HFF-Myc (cell line): ENCODE measurements at regions not wholly inside any gene's neighbourhood (a gene's known extent, or its start where the extent isn't known, plus 50 kb on each side); places are given as distances from the start of the nearest gene placed in this dataset.

Experiments used
- DNase-seq: peaks from one replicate; pipeline ENCODE4 v3.0.0-alpha.2; 2011; ENCODE audit warnings: low read depth; ENCODE audit errors: extremely low read depth
- H3K4me3 ChIP-seq: replicated peaks from 2 replicates; pipeline ENCODE4 v1.5.1; 2011; ENCODE audit warnings: low read depth, mild to moderate bottlenecking, control low read depth, low read length
- TF ChIP-seq, protein P1 (sequence below): IDR thresholded peaks from 2 replicates; pipeline ENCODE4 v1.5.1; 2012; ENCODE audit warnings: mild to moderate bottlenecking, low read depth, low read length, control low read depth; ENCODE audit errors: missing control alignments

DNA sequence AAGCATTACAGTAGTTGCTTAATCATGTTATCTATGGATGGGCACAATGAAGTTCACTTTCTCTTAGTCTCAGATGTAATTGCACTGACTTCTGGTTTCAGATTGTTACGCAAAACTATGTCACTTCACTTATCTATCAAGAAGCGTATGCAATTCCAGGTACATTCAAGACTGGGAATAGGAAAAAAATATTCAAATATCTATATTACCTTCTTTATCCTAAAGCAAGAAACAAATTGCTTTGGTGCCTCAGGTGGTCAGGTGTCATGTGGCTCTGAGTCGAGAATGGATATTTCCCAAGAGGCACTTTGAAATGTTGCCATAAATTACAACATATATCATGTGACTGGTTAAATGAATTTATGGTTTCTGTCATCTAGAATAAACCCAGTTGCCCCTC lies 318.6 kb downstream of the SS18 start:
- DNase-seq, result no peak
- TF ChIP-seq, protein P1, sequence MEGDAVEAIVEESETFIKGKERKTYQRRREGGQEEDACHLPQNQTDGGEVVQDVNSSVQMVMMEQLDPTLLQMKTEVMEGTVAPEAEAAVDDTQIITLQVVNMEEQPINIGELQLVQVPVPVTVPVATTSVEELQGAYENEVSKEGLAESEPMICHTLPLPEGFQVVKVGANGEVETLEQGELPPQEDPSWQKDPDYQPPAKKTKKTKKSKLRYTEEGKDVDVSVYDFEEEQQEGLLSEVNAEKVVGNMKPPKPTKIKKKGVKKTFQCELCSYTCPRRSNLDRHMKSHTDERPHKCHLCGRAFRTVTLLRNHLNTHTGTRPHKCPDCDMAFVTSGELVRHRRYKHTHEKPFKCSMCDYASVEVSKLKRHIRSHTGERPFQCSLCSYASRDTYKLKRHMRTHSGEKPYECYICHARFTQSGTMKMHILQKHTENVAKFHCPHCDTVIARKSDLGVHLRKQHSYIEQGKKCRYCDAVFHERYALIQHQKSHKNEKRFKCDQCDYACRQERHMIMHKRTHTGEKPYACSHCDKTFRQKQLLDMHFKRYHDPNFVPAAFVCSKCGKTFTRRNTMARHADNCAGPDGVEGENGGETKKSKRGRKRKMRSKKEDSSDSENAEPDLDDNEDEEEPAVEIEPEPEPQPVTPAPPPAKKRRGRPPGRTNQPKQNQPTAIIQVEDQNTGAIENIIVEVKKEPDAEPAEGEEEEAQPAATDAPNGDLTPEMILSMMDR, result no peak
- H3K4me3 ChIP-seq, result no peak overlapping the region

DNA sequence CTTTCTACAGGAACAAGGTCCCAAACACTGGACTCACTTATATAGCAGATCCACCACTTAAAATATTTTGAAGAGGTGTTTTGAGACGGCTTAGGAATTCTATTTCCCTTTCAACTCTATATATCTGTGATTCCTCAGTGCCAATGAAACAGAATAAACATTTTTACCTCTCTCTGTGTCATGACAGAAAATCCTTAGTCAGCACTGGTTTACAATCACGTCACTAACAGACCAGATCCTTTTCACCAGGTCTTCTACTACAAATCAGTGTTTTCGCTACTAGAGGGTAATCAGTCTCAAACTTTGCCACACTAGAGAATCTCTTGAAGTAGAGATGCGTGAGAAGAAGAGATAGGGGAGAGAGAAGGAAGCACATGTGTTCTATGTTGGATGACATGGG lies 325.6 kb downstream of the SS18 start:
- DNase-seq, result no peak
- H3K4me3 ChIP-seq, result no peak overlapping the region
- TF ChIP-seq, protein P1, result no peak

DNA sequence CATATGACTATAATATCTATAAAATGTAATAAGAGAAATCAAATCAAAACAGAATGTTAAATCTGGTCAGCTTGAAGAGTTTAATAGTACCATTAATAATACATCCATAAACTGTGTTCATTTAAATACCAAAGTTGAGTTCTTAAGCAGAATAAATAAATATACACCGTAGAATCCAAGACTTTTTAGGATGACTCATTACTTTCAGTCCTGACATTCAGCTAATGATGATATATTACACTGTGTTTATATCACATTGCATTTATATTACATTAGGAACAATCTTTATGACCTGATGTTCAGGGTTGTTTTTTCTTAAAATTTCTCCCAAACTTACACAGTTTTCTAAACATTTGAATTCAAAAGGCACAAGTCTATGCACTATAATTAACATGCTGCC lies 331.3 kb downstream of the SS18 start:
- peak; percentile 49 for DNase-seq
- no peak overlapping the region for H3K4me3 ChIP-seq
- TF ChIP-seq, protein P1, result no peak

DNA sequence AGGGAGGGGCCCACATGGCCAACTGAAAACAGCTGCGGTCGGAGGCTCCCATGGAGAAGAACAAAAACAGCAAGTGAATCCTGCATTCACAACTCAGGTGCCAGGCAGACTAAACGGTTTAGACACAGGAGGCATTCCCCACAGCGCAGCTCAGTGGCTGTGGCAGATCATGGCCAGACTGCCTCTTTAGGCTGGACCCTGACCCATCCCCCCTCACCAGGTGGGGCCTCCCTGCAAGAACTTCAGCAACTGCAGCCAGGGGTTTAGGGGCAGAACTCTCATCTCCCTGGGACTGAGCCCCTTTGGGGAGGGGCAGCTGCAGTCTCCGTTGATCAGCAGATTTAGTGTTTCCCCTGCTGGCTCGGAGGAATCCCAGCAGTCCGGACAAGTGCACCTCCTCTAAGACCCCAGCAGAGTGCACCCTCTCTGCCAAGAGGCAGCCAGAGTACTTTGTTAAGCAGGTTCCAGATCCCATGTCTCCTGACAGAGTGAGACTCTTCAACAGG lies 346.7 kb downstream of the SS18 start:
- H3K4me3 ChIP-seq, result no peak overlapping the region
- no peak for DNase-seq
- TF ChIP-seq, protein P1, result peak; percentile 9

DNA sequence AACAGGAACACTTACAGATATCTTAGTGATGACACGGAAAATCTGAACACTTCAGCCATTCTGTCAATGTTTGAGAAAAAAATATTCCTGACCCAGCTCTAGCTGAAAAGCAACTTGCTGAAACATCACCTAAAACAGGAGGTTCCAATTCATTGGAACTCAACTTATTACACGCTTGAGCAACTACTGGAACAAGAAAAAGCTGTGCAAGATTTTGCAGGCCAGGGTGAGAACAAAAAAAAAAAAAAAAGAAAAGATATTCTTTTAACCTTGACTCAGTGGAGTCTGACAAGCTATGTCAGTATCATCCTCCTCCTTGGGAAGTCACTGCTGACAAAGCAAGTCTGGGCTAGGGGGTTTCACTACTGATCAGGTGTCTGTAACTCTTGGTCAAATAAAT lies 351.0 kb downstream of the SS18 start:
- TF ChIP-seq, protein P1, result no peak
- no peak overlapping the region for H3K4me3 ChIP-seq
- no peak for DNase-seq

DNA sequence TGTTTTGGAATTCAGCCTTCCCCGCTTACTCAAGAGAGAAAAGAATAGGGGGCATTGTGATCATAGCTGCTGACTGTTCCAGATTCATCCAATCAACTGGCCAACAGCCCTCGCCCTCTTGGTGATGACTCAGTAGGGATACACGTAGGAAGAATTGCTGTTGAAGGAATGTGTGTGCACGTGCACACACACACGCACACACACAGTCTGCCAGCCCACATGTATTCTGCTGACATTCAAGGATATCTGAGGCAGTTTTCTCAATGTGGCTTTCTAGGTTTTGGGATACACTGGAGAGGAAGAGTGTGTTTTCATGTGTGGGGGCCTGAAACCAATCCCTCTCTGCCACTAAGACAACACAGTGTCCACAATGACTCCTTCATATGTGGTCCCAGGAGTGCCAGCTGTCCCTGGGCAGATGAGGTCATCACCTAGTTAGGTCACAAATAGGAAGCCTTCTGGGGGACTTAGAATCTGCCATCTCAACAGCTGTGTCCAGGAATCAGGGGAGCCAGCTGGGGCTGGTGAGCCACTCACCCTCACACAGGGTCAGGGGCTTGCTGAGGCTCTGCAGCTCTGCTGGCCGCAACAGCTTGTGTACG lies 352.6 kb downstream of the SS18 start:
- TF ChIP-seq, protein P1, result no peak
- DNase-seq, result peak; percentile 71
- no peak overlapping the region for H3K4me3 ChIP-seq

DNA sequence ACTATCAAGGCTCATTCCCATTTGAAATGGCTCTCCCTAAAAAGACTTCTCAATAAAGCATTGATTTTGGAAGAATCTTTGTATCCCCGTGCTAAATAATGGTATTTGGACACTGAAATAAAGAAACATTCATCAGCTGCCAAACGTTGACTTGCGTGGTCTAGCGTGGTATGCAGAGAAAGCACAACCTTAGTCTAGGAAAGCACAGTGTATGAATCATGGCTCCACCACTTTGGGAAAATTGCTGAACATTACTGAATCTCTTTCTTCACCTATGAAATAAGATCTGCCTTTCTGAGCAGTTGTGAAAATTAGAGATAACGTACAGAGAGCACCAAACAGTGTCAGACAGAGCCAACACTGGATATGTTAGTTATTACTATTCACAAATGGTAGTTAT lies 353.9 kb downstream of the SS18 start:
- TF ChIP-seq, protein P1, result no peak
- no peak overlapping the region for H3K4me3 ChIP-seq
- no peak for DNase-seq
